ENCODE measurements at regions not wholly inside any gene's neighbourhood (a gene's known extent, or its start where the extent isn't known, plus 50 kb on each side); places are given as distances from the start of the nearest gene placed in this dataset.

- intact Hi-C loops (cut with micrococcal nuclease; ENCODE audit: unreplicated experiment): no loop called here
- no TSS peak for BruUV-seq (replicated peaks)
- no peaks in the 10 kb centered on the region for H3K27me3 ChIP-seq (replicated peaks; ENCODE audit: control insufficient read depth, insufficient read depth, low read length)
- H3K27ac Mint-ChIP-seq (ENCODE audit: unreplicated experiment): no peak overlapping the region
- H3K36me3 ChIP-seq (ENCODE audit: control insufficient read depth, insufficient read depth, low read length): no peaks in the 10 kb centered on the region
- H3K27me3 Mint-ChIP-seq (ENCODE audit: insufficient read depth, unreplicated experiment): no peaks in the 10 kb centered on the region
- no peaks in the 10 kb centered on the region for H3K4me1 ChIP-seq
- no peaks in the 10 kb centered on the region for H3K36me3 Mint-ChIP-seq (ENCODE audit: insufficient read depth, unreplicated experiment)
- CTCF ChIA-PET: no interaction called here
- peaks cover 24% of the 10 kb centered on the region for H3K9me3 Mint-ChIP-seq (ENCODE audit: unreplicated experiment)
- DNase-seq: no peak
- no peak overlapping the region for H3K4me3 Mint-ChIP-seq (ENCODE audit: unreplicated experiment)
- no peaks in the 10 kb centered on the region for H3K9me3 ChIP-seq
- POLR2A ChIA-PET: no interaction called here
- no peak for TF ChIP-seq CTCF (IDR thresholded peaks at IDR 0.05; ENCODE audit: insufficient read depth in 1 of 2, low read depth in 1 of 2, low read length in 1 of 2, severe bottlenecking in 1 of 2, unreplicated experiment in 1 of 2)
- no peaks in the 10 kb centered on the region for H3K4me1 Mint-ChIP-seq (ENCODE audit: low read depth, unreplicated experiment)
- no peak overlapping the region for H3K4me3 ChIP-seq (ENCODE audit: low read depth, low read length)
Observed at GRCh38 chr13:110089100-110089499, 217.9 kb downstream of the COL4A1 start.

- Histone ChIP-seq H3K4me3 (ENCODE audit: low read depth, low read length) (no peak overlapping the region), H3K27me3 (replicated peaks; ENCODE audit: control insufficient read depth, insufficient read depth, low read length) (no peaks in the 10 kb centered on the region), H3K4me1 (no peaks in the 10 kb centered on the region), H3K36me3 (ENCODE audit: control insufficient read depth, insufficient read depth, low read length) (no peaks in the 10 kb centered on the region), H3K9me3 (no peaks in the 10 kb centered on the region)
- ChIA-PET POLR2A (no interaction called here), CTCF (no interaction called here)
- intact Hi-C loops (cut with micrococcal nuclease; ENCODE audit: unreplicated experiment): no loop called here
- H3K27ac Mint-ChIP-seq (ENCODE audit: unreplicated experiment): no peak overlapping the region
- no peak for DNase-seq
- no peaks in the 10 kb centered on the region for H3K36me3 Mint-ChIP-seq (ENCODE audit: insufficient read depth, unreplicated experiment)
- peaks cover 5% of the 10 kb centered on the region for H3K27me3 Mint-ChIP-seq (ENCODE audit: insufficient read depth, unreplicated experiment)
- H3K4me1 Mint-ChIP-seq (ENCODE audit: low read depth, unreplicated experiment): no peaks in the 10 kb centered on the region
- no TSS peak for BruUV-seq (replicated peaks)
- TF ChIP-seq CTCF (IDR thresholded peaks at IDR 0.05; ENCODE audit: insufficient read depth in 1 of 2, low read depth in 1 of 2, low read length in 1 of 2, severe bottlenecking in 1 of 2, unreplicated experiment in 1 of 2): no peak
- peaks cover 6% of the 10 kb centered on the region for H3K9me3 Mint-ChIP-seq (ENCODE audit: unreplicated experiment)
- no peak overlapping the region for H3K4me3 Mint-ChIP-seq (ENCODE audit: unreplicated experiment)
Observed at GRCh38 chr13:110073982-110074381, 233.0 kb downstream of the COL4A1 start.

GRCh38 chr13:110070511-110071120 lies 236.3 kb downstream of the COL4A1 start:
- Histone ChIP-seq H3K4me1 (0 out of 2 replicates have a peak, but pooled peaks cover 8% of the 10 kb centered on the region), H3K27me3 (replicated peaks; ENCODE audit: control insufficient read depth, insufficient read depth, low read length) (no peaks in the 10 kb centered on the region), H3K36me3 (ENCODE audit: control insufficient read depth, insufficient read depth, low read length) (no peaks in the 10 kb centered on the region), H3K9me3 (no peaks in the 10 kb centered on the region), H3K4me3 (ENCODE audit: low read depth, low read length) (no peak overlapping the region)
- H3K9me3 Mint-ChIP-seq (ENCODE audit: unreplicated experiment): peaks cover 10% of the 10 kb centered on the region
- H3K27me3 Mint-ChIP-seq (ENCODE audit: insufficient read depth, unreplicated experiment): no peaks in the 10 kb centered on the region
- H3K36me3 Mint-ChIP-seq (ENCODE audit: insufficient read depth, unreplicated experiment): no peaks in the 10 kb centered on the region
- ChIA-PET POLR2A (no interaction called here), CTCF (no interaction called here)
- no peaks in the 10 kb centered on the region for H3K4me1 Mint-ChIP-seq (ENCODE audit: low read depth, unreplicated experiment)
- no TSS peak for BruUV-seq (replicated peaks)
- no peak for TF ChIP-seq CTCF (IDR thresholded peaks at IDR 0.05; ENCODE audit: insufficient read depth in 1 of 2, low read depth in 1 of 2, low read length in 1 of 2, severe bottlenecking in 1 of 2, unreplicated experiment in 1 of 2)
- no peak for DNase-seq
- H3K4me3 Mint-ChIP-seq (ENCODE audit: unreplicated experiment): no peak overlapping the region
- intact Hi-C loops (cut with micrococcal nuclease; ENCODE audit: unreplicated experiment): no loop called here
- no peak overlapping the region for H3K27ac Mint-ChIP-seq (ENCODE audit: unreplicated experiment)
